GM12864 (cell line): ENCODE measurements at regions not wholly inside any gene's neighbourhood (a gene's known extent, or its start where the extent isn't known, plus 50 kb on each side); places are given as distances from the start of the nearest gene placed in this dataset.

ENCODE experiments used
- DNase-seq: peaks from one replicate; pipeline ENCODE4 v3.0.0-alpha.2; 2011; ENCODE audit warnings: low read depth
- H3K4me3 ChIP-seq: 2 replicates; pipeline ENCODE4 v1.5.1; 2011; ENCODE audit warnings: mild to moderate bottlenecking, low read depth, low read length, control low read depth
- TF ChIP-seq, protein P1 (sequence below): IDR thresholded peaks from 2 replicates; pipeline ENCODE4 v1.5.1; 2011; ENCODE audit warnings: low read depth, mild to moderate bottlenecking, moderate library complexity, low read length, control low read depth, inconsistent platforms; ENCODE audit errors: missing control alignments

DNA sequence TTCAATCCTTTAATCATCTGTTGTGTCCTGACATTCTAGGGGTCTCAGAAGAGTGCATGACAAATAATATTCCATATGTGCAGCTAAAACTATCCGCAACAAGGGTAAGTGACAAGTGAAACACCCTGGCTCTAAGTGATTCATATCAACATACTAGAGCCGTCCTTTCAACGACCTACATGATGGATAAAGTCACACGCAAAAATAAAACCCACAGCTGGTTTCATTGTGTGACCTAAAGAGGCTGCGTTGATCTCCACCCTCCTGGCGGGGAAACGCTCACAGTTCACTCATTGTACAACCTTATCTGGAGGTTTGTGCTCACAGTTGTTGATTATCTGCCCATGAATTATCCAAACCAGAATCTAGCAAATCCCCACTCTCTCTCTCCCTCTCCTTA lies 365.3 kb upstream of the PKN2 start:
- TF ChIP-seq, protein P1, sequence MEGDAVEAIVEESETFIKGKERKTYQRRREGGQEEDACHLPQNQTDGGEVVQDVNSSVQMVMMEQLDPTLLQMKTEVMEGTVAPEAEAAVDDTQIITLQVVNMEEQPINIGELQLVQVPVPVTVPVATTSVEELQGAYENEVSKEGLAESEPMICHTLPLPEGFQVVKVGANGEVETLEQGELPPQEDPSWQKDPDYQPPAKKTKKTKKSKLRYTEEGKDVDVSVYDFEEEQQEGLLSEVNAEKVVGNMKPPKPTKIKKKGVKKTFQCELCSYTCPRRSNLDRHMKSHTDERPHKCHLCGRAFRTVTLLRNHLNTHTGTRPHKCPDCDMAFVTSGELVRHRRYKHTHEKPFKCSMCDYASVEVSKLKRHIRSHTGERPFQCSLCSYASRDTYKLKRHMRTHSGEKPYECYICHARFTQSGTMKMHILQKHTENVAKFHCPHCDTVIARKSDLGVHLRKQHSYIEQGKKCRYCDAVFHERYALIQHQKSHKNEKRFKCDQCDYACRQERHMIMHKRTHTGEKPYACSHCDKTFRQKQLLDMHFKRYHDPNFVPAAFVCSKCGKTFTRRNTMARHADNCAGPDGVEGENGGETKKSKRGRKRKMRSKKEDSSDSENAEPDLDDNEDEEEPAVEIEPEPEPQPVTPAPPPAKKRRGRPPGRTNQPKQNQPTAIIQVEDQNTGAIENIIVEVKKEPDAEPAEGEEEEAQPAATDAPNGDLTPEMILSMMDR = no peak
- DNase-seq = no peak
- H3K4me3 ChIP-seq = no peak overlapping the region

- no peak for DNase-seq
- TF ChIP-seq, protein P1 = no peak
- H3K4me3 ChIP-seq = no peak overlapping the region
These were observed 363.8 kb upstream of the PKN2 start for GRCh38 chr1:88320291-88320690.

GRCh38 chr1:88321706-88322105 lies 362.4 kb upstream of the PKN2 start:
- TF ChIP-seq, protein P1 = no peak

GRCh38 chr1:88324899-88325298 lies 359.2 kb upstream of the PKN2 start:
- no peak overlapping the region for H3K4me3 ChIP-seq
- DNase-seq = no peak
- TF ChIP-seq, protein P1 = no peak

More at GRCh38 chr1:88321706-88322105, 362.4 kb upstream of the PKN2 start:
- no peak overlapping the region for H3K4me3 ChIP-seq
- no peak for DNase-seq

- no peak overlapping the region for H3K4me3 ChIP-seq
- TF ChIP-seq, protein P1 = no peak
- no peak for DNase-seq
These were observed 356.4 kb upstream of the PKN2 start for GRCh38 chr1:88327391-88328267.

- TF ChIP-seq, protein P1 = no peak
- no peak for DNase-seq
- no peak overlapping the region for H3K4me3 ChIP-seq
These were observed 353.9 kb upstream of the PKN2 start for GRCh38 chr1:88330201-88330600.
